ENCODE measurements at regions not wholly inside any gene's neighbourhood (a gene's known extent, or its start where the extent isn't known, plus 50 kb on each side); places are given as distances from the start of the nearest gene placed in this dataset.

- Histone ChIP-seq H3K36me3 (no peaks in the 10 kb centered on the region), H3K4me1 (no peaks in the 10 kb centered on the region), H3K27ac (no peak overlapping the region), H3K4me3 (no peak overlapping the region), H3K27me3 (no peaks in the 10 kb centered on the region), H3K9me3 (no peaks in the 10 kb centered on the region)
- WGBS: 77% methylated on average over 3 of the region's 3 CpGs
- no peak for DNase-seq (ENCODE audit: low spot score in 2 of 2)
- TF ChIP-seq POLR2A (IDR thresholded peaks at IDR 0.05): no peak
- no peak for TF ChIP-seq POLR2AphosphoS5 (IDR thresholded peaks at IDR 0.05)
- TF ChIP-seq, protein P1, sequence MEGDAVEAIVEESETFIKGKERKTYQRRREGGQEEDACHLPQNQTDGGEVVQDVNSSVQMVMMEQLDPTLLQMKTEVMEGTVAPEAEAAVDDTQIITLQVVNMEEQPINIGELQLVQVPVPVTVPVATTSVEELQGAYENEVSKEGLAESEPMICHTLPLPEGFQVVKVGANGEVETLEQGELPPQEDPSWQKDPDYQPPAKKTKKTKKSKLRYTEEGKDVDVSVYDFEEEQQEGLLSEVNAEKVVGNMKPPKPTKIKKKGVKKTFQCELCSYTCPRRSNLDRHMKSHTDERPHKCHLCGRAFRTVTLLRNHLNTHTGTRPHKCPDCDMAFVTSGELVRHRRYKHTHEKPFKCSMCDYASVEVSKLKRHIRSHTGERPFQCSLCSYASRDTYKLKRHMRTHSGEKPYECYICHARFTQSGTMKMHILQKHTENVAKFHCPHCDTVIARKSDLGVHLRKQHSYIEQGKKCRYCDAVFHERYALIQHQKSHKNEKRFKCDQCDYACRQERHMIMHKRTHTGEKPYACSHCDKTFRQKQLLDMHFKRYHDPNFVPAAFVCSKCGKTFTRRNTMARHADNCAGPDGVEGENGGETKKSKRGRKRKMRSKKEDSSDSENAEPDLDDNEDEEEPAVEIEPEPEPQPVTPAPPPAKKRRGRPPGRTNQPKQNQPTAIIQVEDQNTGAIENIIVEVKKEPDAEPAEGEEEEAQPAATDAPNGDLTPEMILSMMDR (IDR thresholded peaks at IDR 0.05): no peak
- no peak for TF ChIP-seq EP300 (IDR thresholded peaks at IDR 0.05)
These were observed 1036.1 kb downstream of the MCTP2 start for GRCh38 chr15:95267481-95267880.

GRCh38 chr15:95269242-95270183 is 1038.2 kb downstream of the MCTP2 start:
- no peak overlapping the region for H3K4me3 ChIP-seq
- no peak for DNase-seq (ENCODE audit: low spot score in 2 of 2)
- no peak overlapping the region for H3K27ac ChIP-seq
- no peaks in the 10 kb centered on the region for H3K9me3 ChIP-seq
- 48% methylated on average over 10 of the region's 10 CpGs for WGBS
- H3K36me3 ChIP-seq: no peaks in the 10 kb centered on the region
- no peaks in the 10 kb centered on the region for H3K4me1 ChIP-seq
- TF ChIP-seq POLR2A (IDR thresholded peaks at IDR 0.05) (no peak), EP300 (IDR thresholded peaks at IDR 0.05) (no peak)
- no peaks in the 10 kb centered on the region for H3K27me3 ChIP-seq

DNA sequence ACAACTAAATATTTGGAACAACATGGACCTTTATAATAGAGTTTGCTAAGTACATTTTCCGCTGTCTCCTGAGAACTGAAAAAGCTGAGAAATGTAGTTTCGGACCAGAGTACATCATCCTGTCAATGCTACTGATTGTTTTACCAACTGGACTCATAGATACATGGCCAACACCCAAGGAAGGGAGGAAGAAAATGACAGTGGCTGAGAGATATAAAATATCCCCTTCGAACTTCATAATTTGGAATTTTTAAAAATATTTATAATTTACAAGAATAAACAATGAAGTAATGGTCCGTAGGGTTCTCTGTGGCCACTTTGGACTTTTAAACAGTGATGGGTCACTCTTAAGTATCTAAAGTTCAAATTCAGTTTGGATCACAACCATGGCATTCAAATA is 1042.7 kb downstream of the MCTP2 start:
- Histone ChIP-seq H3K27ac (no peak overlapping the region), H3K4me1 (no peaks in the 10 kb centered on the region), H3K4me3 (no peak overlapping the region), H3K9me3 (no peaks in the 10 kb centered on the region), H3K36me3 (no peaks in the 10 kb centered on the region), H3K27me3 (peaks cover 4% of the 10 kb centered on the region)
- no peak for DNase-seq (ENCODE audit: low spot score in 2 of 2)
- TF ChIP-seq, protein P1 (IDR thresholded peaks at IDR 0.05): no peak
- TF ChIP-seq POLR2AphosphoS5 (IDR thresholded peaks at IDR 0.05) (no peak), POLR2A (IDR thresholded peaks at IDR 0.05) (no peak), EP300 (IDR thresholded peaks at IDR 0.05) (no peak)
- WGBS: 78% methylated on average over 4 of the region's 4 CpGs

- no peak for DNase-seq (ENCODE audit: low spot score in 2 of 2)
- Histone ChIP-seq H3K36me3 (no peaks in the 10 kb centered on the region), H3K27me3 (peaks cover 4% of the 10 kb centered on the region), H3K9me3 (no peaks in the 10 kb centered on the region), H3K4me3 (no peak overlapping the region), H3K27ac (no peak overlapping the region), H3K4me1 (no peaks in the 10 kb centered on the region)
- TF ChIP-seq POLR2AphosphoS5 (IDR thresholded peaks at IDR 0.05) (no peak), EP300 (IDR thresholded peaks at IDR 0.05) (no peak), POLR2A (IDR thresholded peaks at IDR 0.05) (no peak)
- TF ChIP-seq, protein P1 (IDR thresholded peaks at IDR 0.05): no peak
- 86% methylated on average over 3 of the region's 3 CpGs for WGBS
These were observed 1045.9 kb downstream of the MCTP2 start for GRCh38 chr15:95277266-95277665.

DNA sequence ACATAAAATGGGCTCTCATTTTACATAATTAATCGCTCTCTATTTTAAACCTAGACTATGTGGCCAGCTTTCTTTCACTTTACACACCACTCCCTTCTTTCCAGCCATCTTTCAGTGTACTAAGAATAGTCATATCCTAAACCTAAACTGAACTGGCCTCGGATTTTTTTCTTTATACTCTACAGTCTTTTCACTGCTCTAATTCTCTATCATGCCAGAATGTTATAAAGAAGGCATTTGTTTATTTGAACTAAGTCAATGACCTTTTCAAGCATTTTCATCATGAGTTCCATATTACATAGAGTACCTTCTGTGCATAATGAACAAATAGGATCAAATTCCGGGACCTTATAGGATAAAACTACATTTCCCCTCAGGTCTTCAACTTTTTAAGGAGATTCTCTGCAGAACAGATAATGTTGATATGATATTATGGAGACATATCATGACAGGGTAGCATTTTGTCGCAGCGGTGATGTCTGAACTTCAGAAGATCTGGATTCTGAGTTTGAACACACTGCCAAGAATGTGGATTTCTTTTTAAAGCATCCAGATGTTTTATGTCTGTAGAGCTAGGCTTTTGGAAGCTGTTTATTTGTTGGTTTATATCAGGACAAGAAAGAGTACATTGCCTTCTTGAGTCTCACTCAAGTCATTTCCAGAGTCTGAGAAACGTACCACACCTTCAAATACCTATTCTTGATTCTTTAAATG is 1047.3 kb downstream of the MCTP2 start:
- H3K27me3 ChIP-seq: peaks cover 4% of the 10 kb centered on the region
- H3K9me3 ChIP-seq: no peaks in the 10 kb centered on the region
- no peak overlapping the region for H3K27ac ChIP-seq
- WGBS: 78% methylated on average over 6 of the region's 6 CpGs
- no peaks in the 10 kb centered on the region for H3K36me3 ChIP-seq
- no peak for DNase-seq (ENCODE audit: low spot score in 2 of 2)
- H3K4me3 ChIP-seq: no peak overlapping the region
- no peak for TF ChIP-seq POLR2AphosphoS5 (IDR thresholded peaks at IDR 0.05)
- TF ChIP-seq EP300 (IDR thresholded peaks at IDR 0.05): no peak
- TF ChIP-seq POLR2A (IDR thresholded peaks at IDR 0.05): no peak
- TF ChIP-seq, protein P1 (IDR thresholded peaks at IDR 0.05): no peak
- no peaks in the 10 kb centered on the region for H3K4me1 ChIP-seq

All from suprapubic skin (tissue), 4 donors.